B cell (primary cell): ENCODE measurements at regions not wholly inside any gene's neighbourhood (a gene's known extent, or its start where the extent isn't known, plus 50 kb on each side); places are given as distances from the start of the nearest gene placed in this dataset.

ENCODE experiments used
- EZH2 ChIP-seq: IDR thresholded peaks from 2 replicates; pipeline ENCODE4 v1.6.1; 2012; ENCODE audit warnings: borderline replicate concordance, low read depth, mild to moderate bottlenecking, moderate library complexity, low read length; ENCODE audit not compliant: insufficient read depth, poor library complexity, severe bottlenecking
- TF ChIP-seq, protein P1 (sequence below): fragments of 200-600 bp; IDR thresholded peaks from one replicate; pipeline ENCODE4 v1.8.0; 2022; ENCODE audit warnings: antibody characterized with exemption, mild to moderate bottlenecking

DNA sequence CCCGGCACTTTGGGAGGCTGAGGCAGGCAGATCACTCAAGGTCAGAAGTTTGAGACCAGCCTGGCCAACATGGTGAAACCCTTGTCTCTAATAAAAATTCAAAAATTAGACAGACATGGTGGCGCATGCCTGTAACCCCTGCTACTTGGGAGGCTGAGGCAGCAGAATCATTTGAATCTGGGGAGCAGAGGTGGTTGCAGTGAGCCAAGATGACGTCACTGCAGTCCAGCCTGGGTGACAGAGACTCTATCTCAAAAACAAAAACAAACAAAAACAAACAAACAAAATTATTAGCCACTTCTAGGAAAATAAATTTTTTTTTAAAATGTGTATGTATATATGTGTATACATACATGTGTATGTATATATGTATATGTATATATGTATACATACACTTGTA, 320.3 kb upstream of the ADGRL4 start:
- TF ChIP-seq EZH2: no peak
- TF ChIP-seq, protein P1, sequence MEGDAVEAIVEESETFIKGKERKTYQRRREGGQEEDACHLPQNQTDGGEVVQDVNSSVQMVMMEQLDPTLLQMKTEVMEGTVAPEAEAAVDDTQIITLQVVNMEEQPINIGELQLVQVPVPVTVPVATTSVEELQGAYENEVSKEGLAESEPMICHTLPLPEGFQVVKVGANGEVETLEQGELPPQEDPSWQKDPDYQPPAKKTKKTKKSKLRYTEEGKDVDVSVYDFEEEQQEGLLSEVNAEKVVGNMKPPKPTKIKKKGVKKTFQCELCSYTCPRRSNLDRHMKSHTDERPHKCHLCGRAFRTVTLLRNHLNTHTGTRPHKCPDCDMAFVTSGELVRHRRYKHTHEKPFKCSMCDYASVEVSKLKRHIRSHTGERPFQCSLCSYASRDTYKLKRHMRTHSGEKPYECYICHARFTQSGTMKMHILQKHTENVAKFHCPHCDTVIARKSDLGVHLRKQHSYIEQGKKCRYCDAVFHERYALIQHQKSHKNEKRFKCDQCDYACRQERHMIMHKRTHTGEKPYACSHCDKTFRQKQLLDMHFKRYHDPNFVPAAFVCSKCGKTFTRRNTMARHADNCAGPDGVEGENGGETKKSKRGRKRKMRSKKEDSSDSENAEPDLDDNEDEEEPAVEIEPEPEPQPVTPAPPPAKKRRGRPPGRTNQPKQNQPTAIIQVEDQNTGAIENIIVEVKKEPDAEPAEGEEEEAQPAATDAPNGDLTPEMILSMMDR: no peak
